ENCODE measurements at regions not wholly inside any gene's neighbourhood (a gene's known extent, or its start where the extent isn't known, plus 50 kb on each side); places are given as distances from the start of the nearest gene placed in this dataset.
A peak's percentile ranks its signal among the peaks of the same experiment; 100 is the strongest.
"Not testable (repeated sequence)": the region's sequence is repeated elsewhere in the genome, so short reads cannot be mapped to it uniquely, and the experiment has no call there.

- DNase-seq (ENCODE audit: low spot score), result no peak
Measured at GRCh38 chr17:70924776-70925175, 755.4 kb downstream of the KCNJ2 start.

- DNase-seq (ENCODE audit: low spot score), result no peak
Measured at GRCh38 chr17:70929226-70929625, 759.9 kb downstream of the KCNJ2 start.

GRCh38 chr17:70934231-70934630 lies 764.9 kb downstream of the KCNJ2 start:
- DNase-seq (ENCODE audit: low spot score), result no peak

- DNase-seq (ENCODE audit: low spot score), result no peak
Measured at GRCh38 chr17:70934835-70935234, 765.5 kb downstream of the KCNJ2 start.

GRCh38 chr17:70936724-70937123 lies 767.4 kb downstream of the KCNJ2 start:
- no peak for DNase-seq (ENCODE audit: low spot score)

GRCh38 chr17:70938336-70938735 lies 769.0 kb downstream of the KCNJ2 start:
- peak; percentile 20 for DNase-seq (ENCODE audit: low spot score)

- DNase-seq (ENCODE audit: low spot score), result no peak
Measured at GRCh38 chr17:70945386-70945785, 776.1 kb downstream of the KCNJ2 start.

- no peak for DNase-seq (ENCODE audit: low spot score)
Measured at GRCh38 chr17:70947215-70947614, 777.9 kb downstream of the KCNJ2 start.

GRCh38 chr17:70947636-70948565 lies 778.6 kb downstream of the KCNJ2 start:
- no peak for DNase-seq (ENCODE audit: low spot score)

GRCh38 chr17:70953140-70953539 lies 783.8 kb downstream of the KCNJ2 start:
- DNase-seq (ENCODE audit: low spot score), result not testable (repeated sequence)

- DNase-seq (ENCODE audit: low spot score), result no peak
Measured at GRCh38 chr17:70955441-70955840, 786.1 kb downstream of the KCNJ2 start.

- no peak for DNase-seq (ENCODE audit: low spot score)
Measured at GRCh38 chr17:70956726-70957125, 787.4 kb downstream of the KCNJ2 start.

GRCh38 chr17:70961341-70961740 lies 792.0 kb downstream of the KCNJ2 start:
- DNase-seq (ENCODE audit: low spot score), result peak; percentile 42

GRCh38 chr17:70968302-70968701 lies 799.0 kb downstream of the KCNJ2 start:
- DNase-seq (ENCODE audit: low spot score), result peak; percentile 69

- no peak for DNase-seq (ENCODE audit: low spot score)
Measured at GRCh38 chr17:70969521-70970034, 800.2 kb downstream of the KCNJ2 start.

GRCh38 chr17:70976447-70976846 lies 807.1 kb downstream of the KCNJ2 start:
- no peak for DNase-seq (ENCODE audit: low spot score)

GRCh38 chr17:70984873-70985272 lies 815.5 kb downstream of the KCNJ2 start:
- no peak for DNase-seq (ENCODE audit: low spot score)

GRCh38 chr17:70987867-70988340 lies 818.6 kb downstream of the KCNJ2 start:
- no peak for DNase-seq (ENCODE audit: low spot score)

- DNase-seq (ENCODE audit: low spot score), result no peak
Measured at GRCh38 chr17:70988622-70989021, 819.3 kb downstream of the KCNJ2 start.

GRCh38 chr17:70989280-70989679 lies 819.9 kb downstream of the KCNJ2 start:
- no peak for DNase-seq (ENCODE audit: low spot score)

- DNase-seq (ENCODE audit: low spot score), result no peak
Measured at GRCh38 chr17:70994194-70994593, 824.9 kb downstream of the KCNJ2 start.

GRCh38 chr17:70995997-70996396 lies 826.7 kb downstream of the KCNJ2 start:
- no peak for DNase-seq (ENCODE audit: low spot score)

- no peak for DNase-seq (ENCODE audit: low spot score)
Measured at GRCh38 chr17:71003736-71004135, 834.4 kb downstream of the KCNJ2 start.

Data from H4 (cell line).